Tibial artery (tissue), 4 donors: ENCODE measurements at regions not wholly inside any gene's neighbourhood (a gene's known extent, or its start where the extent isn't known, plus 50 kb on each side); places are given as distances from the start of the nearest gene placed in this dataset.
"Not testable (repeated sequence)": the region's sequence is repeated elsewhere in the genome, so short reads cannot be mapped to it uniquely, and the experiment has no call there.

Source experiments
- DNase-seq, 2 donors: peaks; one replicate each; pipeline ENCODE4 v3.0.0-alpha.2; 2019
- H3K27ac ChIP-seq, 2 donors: fragments of 200-600 bp; sonication (generic) in 1 of 2; 1 replicate in 1 of 2; 2 replicates in 1 of 2; pipeline ENCODE4 v1.5.1; 2018 to 2019; ENCODE audit warnings: mild to moderate bottlenecking in 1 of 2
- H3K27me3 ChIP-seq, 2 donors: fragments of 200-600 bp; sonication (generic) in 1 of 2; one replicate each; pipeline versions ENCODE4 v1.5.1 to v1.6.0; 2016 to 2019
- H3K36me3 ChIP-seq, 3 donors: fragments of 200-600 bp; sonication (generic) in 2 of 3; one replicate each; pipeline ENCODE4 v1.5.1; 2016 to 2019; ENCODE audit warnings: mild to moderate bottlenecking in 2 of 3
- H3K4me1 ChIP-seq, 4 donors: fragments of 200-600 bp; sonication (generic) in 2 of 4; 1 replicate in 3 of 4; 2 replicates in 1 of 4; pipeline ENCODE4 v1.5.1; 2016 to 2019
- H3K4me3 ChIP-seq, 2 donors: fragments of 200-600 bp; sonication (generic) in 1 of 2; 1 replicate in 1 of 2; 2 replicates in 1 of 2; pipeline ENCODE4 v1.5.1; 2018 to 2019; ENCODE audit warnings: mild to moderate bottlenecking in 2 of 2
- H3K9me3 ChIP-seq, 3 donors: fragments of 200-600 bp; sonication (generic) in 1 of 3; one replicate each; pipeline ENCODE4 v1.5.1; 2016 to 2019
- intact Hi-C: fragments of 100-400 bp; cut with DNase I; formaldehyde crosslinking; loops from one replicate; pipeline ENCODE4 v1.15.0; 2023; ENCODE audit warnings: low total_unique reads
- TF ChIP-seq, protein P1 (sequence below), 2 experiments: fragments of 200-600 bp in 1 of 2; fragments of 450-650 bp in 1 of 2; IDR thresholded peaks; one replicate each; pipeline ENCODE4 v1.5.1; 2017 to 2019; ENCODE audit warnings: antibody characterized with exemption in 2 of 2, mild to moderate bottlenecking in 1 of 2, moderate library complexity in 1 of 2

DNA sequence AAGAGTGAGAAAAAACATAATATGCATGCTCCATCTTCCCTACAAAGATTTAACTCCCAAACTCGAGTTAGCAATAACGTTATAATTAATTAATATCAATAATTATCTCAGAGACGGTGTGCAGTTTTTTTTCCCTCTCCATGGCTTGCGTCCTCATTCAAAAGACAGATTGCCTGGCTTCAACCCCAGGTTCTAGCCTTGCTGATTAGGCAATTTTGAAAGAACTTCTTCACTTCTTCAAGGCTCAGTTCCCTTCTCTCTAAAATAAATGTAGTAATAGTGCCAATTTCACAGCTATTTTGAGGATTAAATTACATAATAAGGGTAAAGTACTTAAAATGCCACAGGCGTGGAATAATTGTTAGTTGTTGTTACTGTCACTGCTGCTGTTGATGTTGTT, 876.1 kb upstream of the GBE1 start:
- Histone ChIP-seq H3K27me3 (no peaks in the 10 kb centered on the region), H3K4me3 (no peak overlapping the region), H3K36me3 (no peaks in the 10 kb centered on the region), H3K9me3 (no peaks in the 10 kb centered on the region), H3K4me1 (peaks cover 0 to 5% (median 0%) of the 10 kb centered on the region in 4 donors), H3K27ac (no peak overlapping the region)
- TF ChIP-seq, protein P1, sequence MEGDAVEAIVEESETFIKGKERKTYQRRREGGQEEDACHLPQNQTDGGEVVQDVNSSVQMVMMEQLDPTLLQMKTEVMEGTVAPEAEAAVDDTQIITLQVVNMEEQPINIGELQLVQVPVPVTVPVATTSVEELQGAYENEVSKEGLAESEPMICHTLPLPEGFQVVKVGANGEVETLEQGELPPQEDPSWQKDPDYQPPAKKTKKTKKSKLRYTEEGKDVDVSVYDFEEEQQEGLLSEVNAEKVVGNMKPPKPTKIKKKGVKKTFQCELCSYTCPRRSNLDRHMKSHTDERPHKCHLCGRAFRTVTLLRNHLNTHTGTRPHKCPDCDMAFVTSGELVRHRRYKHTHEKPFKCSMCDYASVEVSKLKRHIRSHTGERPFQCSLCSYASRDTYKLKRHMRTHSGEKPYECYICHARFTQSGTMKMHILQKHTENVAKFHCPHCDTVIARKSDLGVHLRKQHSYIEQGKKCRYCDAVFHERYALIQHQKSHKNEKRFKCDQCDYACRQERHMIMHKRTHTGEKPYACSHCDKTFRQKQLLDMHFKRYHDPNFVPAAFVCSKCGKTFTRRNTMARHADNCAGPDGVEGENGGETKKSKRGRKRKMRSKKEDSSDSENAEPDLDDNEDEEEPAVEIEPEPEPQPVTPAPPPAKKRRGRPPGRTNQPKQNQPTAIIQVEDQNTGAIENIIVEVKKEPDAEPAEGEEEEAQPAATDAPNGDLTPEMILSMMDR (IDR thresholded peaks at IDR 0.05) = no peak
- DNase-seq = no peak
- intact Hi-C loops = no loop called here

DNA sequence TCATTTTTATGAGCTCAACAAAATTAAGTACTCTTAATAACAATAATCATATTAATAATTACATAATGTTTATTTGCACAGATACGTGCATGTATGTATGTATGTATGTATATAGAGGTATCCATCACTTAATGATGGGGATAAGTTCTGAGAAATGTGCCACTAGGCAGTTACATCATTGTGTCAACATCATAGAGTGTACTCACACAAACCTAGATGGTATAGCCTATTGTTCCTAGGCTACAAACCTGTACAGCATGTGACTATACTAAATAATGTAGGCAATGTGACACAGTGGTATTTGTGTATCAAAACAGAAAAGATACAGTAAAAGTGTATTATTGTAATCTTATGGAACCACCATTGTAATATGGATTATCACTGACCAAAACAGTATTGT, 874.7 kb upstream of the GBE1 start:
- intact Hi-C loops = no loop called here

DNA sequence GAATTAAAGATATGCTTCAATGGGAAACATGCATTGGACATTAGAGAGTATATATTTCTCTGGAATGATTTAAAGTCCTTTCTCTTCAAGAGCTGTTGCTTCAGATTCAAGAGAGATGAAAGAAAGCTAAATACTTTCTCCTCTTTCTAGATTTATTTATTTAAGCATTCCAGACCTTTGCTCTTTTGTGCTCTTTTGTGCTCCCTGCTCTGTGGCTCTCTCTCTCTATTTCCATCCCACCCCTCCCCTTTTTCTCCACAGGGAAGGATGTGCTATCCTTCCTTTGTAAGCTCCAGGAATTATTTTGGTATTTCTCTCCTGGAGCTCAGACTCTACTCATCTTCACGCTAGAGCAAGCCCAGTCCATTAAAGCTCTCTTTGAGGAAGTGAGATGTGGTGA, 871.9 kb upstream of the GBE1 start:
- Histone ChIP-seq H3K27ac (no peak overlapping the region), H3K27me3 (no peaks in the 10 kb centered on the region), H3K4me1 (peaks cover 0 to 5% (median 0%) of the 10 kb centered on the region in 4 donors), H3K36me3 (no peaks in the 10 kb centered on the region), H3K4me3 (no peak overlapping the region), H3K9me3 (no peaks in the 10 kb centered on the region)
- TF ChIP-seq, protein P1 (IDR thresholded peaks at IDR 0.05) = no peak
- intact Hi-C loops = no loop called here
- DNase-seq = no peak

More for the DNA sequence above, 874.7 kb upstream of the GBE1 start:
- Histone ChIP-seq H3K27ac (no peak overlapping the region), H3K27me3 (no peaks in the 10 kb centered on the region), H3K4me1 (peaks cover 0 to 5% (median 0%) of the 10 kb centered on the region in 4 donors), H3K36me3 (no peaks in the 10 kb centered on the region), H3K9me3 (no peaks in the 10 kb centered on the region), H3K4me3 (no peak overlapping the region)
- TF ChIP-seq, protein P1 (IDR thresholded peaks at IDR 0.05) = no peak
- no peak for DNase-seq

DNA sequence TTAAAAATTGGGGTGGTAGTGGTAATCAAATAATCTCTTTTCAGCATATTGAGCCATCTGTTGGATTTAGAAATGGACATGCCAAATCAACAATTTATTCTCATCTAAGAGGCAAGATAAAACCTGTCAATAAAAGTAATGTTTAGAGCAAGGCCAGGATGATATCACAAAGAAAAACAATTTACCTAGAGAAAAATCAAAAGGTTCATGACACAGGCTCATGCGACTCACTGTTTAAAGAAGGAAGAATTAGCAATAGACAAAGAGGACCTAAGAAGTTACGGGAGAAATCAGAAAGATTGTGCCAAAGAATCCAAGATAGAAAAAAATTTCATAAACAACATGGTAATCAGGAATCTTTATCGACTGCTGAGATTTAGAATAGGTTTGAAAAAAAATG, 868.5 kb upstream of the GBE1 start:
- no peak overlapping the region for H3K4me3 ChIP-seq
- no peak overlapping the region for H3K27ac ChIP-seq
- DNase-seq = no peak
- intact Hi-C loops = no loop called here
- H3K27me3 ChIP-seq = no peaks in the 10 kb centered on the region
- H3K36me3 ChIP-seq = no peaks in the 10 kb centered on the region
- no peaks in the 10 kb centered on the region for H3K9me3 ChIP-seq
- TF ChIP-seq, protein P1 (IDR thresholded peaks at IDR 0.05) = no peak
- H3K4me1 ChIP-seq = peaks cover 0 to 5% (median 0%) of the 10 kb centered on the region in 4 donors

DNA sequence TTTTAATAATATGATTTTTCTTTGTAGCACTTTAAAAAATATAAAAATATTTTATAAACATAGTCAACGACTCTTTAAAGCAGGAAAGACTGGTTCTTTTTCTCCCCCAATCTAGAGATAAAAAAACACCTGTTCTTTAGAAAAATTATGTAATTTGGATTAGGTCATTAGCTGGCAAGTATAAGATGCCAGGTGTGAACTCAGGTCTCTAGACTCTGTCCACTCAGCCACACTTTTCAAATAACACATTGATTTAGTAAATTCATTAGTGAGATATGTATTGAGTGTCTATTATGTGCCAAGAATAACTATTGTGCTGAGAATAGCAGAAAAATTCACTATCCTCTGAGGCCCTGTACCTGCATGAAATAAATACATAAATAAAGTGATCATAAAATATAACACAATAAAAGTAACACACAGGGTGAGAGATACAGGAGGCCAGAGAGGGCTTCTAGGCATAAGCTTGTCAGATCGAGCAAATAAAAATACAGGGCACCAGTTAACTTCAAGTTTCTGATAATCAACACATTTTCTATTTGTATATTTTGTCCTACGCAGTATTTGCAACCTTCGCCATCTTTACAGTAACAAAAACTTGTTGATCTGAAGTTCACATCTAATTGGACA, 867.1 kb upstream of the GBE1 start:
- TF ChIP-seq, protein P1 (IDR thresholded peaks at IDR 0.05) = no peak
- Histone ChIP-seq H3K9me3 (no peaks in the 10 kb centered on the region), H3K27ac (no peak overlapping the region), H3K36me3 (no peaks in the 10 kb centered on the region), H3K4me1 (peaks cover 0 to 5% (median 0%) of the 10 kb centered on the region in 4 donors), H3K27me3 (no peaks in the 10 kb centered on the region), H3K4me3 (no peak overlapping the region)
- DNase-seq = no peak
- intact Hi-C loops = no loop called here

DNA sequence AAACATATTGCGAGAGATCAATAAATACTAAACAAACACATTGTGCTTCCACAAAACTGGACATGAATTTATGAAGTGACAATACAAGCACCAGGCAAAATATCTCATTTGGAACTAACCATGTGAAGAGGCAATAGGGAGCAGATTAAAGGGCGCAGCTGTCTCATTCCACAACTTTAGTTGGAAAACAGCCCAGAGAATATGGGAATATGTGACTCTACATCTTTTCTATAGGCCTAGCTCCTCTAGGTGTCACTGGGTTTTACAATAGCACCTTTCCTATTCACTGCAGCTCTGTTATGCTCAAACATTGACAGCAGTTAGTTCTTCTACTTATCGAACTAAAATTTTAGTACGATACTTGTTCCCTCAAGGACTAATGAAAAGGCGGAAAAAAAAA, 866.3 kb upstream of the GBE1 start:
- intact Hi-C loops = no loop called here
- no peak for DNase-seq
- no peaks in the 10 kb centered on the region for H3K4me1 ChIP-seq
- H3K27ac ChIP-seq = no peak overlapping the region
- no peaks in the 10 kb centered on the region for H3K9me3 ChIP-seq
- no peaks in the 10 kb centered on the region for H3K27me3 ChIP-seq
- TF ChIP-seq, protein P1 (IDR thresholded peaks at IDR 0.05) = no peak
- H3K36me3 ChIP-seq = no peaks in the 10 kb centered on the region
- no peak overlapping the region for H3K4me3 ChIP-seq

DNA sequence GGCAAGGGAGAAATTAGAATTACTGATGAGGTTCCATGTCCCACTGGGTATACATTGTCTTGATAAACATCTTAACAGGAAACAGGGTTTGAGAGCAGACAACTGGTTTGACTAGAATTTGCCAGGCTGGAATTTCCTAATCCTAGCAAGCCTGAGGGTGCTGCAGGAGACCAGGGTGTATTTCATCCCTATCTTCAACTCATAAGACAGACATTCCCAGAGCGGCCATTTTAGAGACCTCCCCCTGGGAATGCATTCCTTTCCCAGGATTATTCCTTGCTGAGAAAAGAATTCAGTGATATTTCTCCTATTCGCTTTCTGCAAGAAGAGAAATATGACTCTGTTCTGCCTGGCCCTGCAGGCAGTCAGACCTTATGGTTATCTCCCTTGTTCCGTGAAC, 859.3 kb upstream of the GBE1 start:
- intact Hi-C loops, H3K36me3 ChIP-seq, H3K4me3 ChIP-seq, H3K27ac ChIP-seq, H3K4me1 ChIP-seq, DNase-seq, H3K9me3 ChIP-seq, H3K27me3 ChIP-seq: not testable (repeated sequence)
